ENCODE measurements at regions not wholly inside any gene's neighbourhood (a gene's known extent, or its start where the extent isn't known, plus 50 kb on each side); places are given as distances from the start of the nearest gene placed in this dataset.

GRCh38 chr10:44465401-44466115, 80.7 kb upstream of the CXCL12 start:
- no peak for TF ChIP-seq CTCF (IDR thresholded peaks at IDR 0.05; ENCODE audit: insufficient read depth, low read length, missing control alignments)
- no peak overlapping the region for H3K4me3 ChIP-seq (ENCODE audit: low read depth, low read length)
- ChIA-PET CTCF (interaction anchor here (0.7 to 1.2 kb wide), 3 partner anchors 9 to 392 kb away, joined by 3 to 4 read pairs (median 3); no protein-coding TSS in a partner anchor), POLR2A (no interaction called here)
- DNase-seq (ENCODE audit: low read depth, low spot score) = no peak

GRCh38 chr10:44466236-44466635, 81.3 kb upstream of the CXCL12 start:
- no peak overlapping the region for H3K4me3 ChIP-seq (ENCODE audit: low read depth, low read length)
- ChIA-PET CTCF (interaction anchor here (1.2 kb wide), 1 partner anchor 391 kb away, joined by 4 read pairs; no protein-coding TSS in a partner anchor), POLR2A (no interaction called here)
- DNase-seq (ENCODE audit: low read depth, low spot score) = no peak
- TF ChIP-seq CTCF (IDR thresholded peaks at IDR 0.05; ENCODE audit: insufficient read depth, low read length, missing control alignments) = no peak

GRCh38 chr10:44467090-44467489, 82.2 kb upstream of the CXCL12 start:
- TF ChIP-seq CTCF (IDR thresholded peaks at IDR 0.05; ENCODE audit: insufficient read depth, low read length, missing control alignments) = no peak
- CTCF ChIA-PET = interaction anchor here (0.9 kb wide), 1 partner anchor 10 kb away, joined by 3 read pairs; no protein-coding TSS in a partner anchor
- H3K4me3 ChIP-seq (ENCODE audit: low read depth, low read length) = no peak overlapping the region
- no peak for DNase-seq (ENCODE audit: low read depth, low spot score)
- POLR2A ChIA-PET = no interaction called here

- CTCF ChIA-PET = interaction anchor here (0.9 to 1.0 kb wide), 2 partner anchors 10 to 11 kb away, joined by 3 to 4 read pairs; no protein-coding TSS in a partner anchor
- POLR2A ChIA-PET = no interaction called here
Observed at GRCh38 chr10:44467900-44468299, 83.0 kb upstream of the CXCL12 start.

GRCh38 chr10:44468525-44468924, 83.6 kb upstream of the CXCL12 start:
- CTCF ChIA-PET = interaction anchor here (1.0 kb wide), 1 partner anchor 9 kb away, joined by 4 read pairs; no protein-coding TSS in a partner anchor
- TF ChIP-seq CTCF (IDR thresholded peaks at IDR 0.05; ENCODE audit: insufficient read depth, low read length, missing control alignments) = no peak
- no peak overlapping the region for H3K4me3 ChIP-seq (ENCODE audit: low read depth, low read length)
- no peak for DNase-seq (ENCODE audit: low read depth, low spot score)
- POLR2A ChIA-PET = no interaction called here

More at GRCh38 chr10:44467900-44468299, 83.0 kb upstream of the CXCL12 start:
- no peak for TF ChIP-seq CTCF (IDR thresholded peaks at IDR 0.05; ENCODE audit: insufficient read depth, low read length, missing control alignments)
- DNase-seq (ENCODE audit: low read depth, low spot score) = no peak
- no peak overlapping the region for H3K4me3 ChIP-seq (ENCODE audit: low read depth, low read length)

GRCh38 chr10:44468965-44469364, 84.1 kb upstream of the CXCL12 start:
- no peak for DNase-seq (ENCODE audit: low read depth, low spot score)
- CTCF ChIA-PET = no interaction called here
- H3K4me3 ChIP-seq (ENCODE audit: low read depth, low read length) = no peak overlapping the region
- POLR2A ChIA-PET = no interaction called here
- TF ChIP-seq CTCF (IDR thresholded peaks at IDR 0.05; ENCODE audit: insufficient read depth, low read length, missing control alignments) = no peak
